Tibial nerve (tissue), 4 donors: ENCODE measurements at regions not wholly inside any gene's neighbourhood (a gene's known extent, or its start where the extent isn't known, plus 50 kb on each side); places are given as distances from the start of the nearest gene placed in this dataset.

ENCODE experiments used
- DNase-seq, 2 donors: peaks; one replicate each; pipeline ENCODE4 v3.0.0-alpha.2; 2019; ENCODE audit warnings: low spot score in 2 of 2
- H3K27ac ChIP-seq, 4 donors: fragments of 200-600 bp; sonication (generic) in 3 of 4; one replicate each; pipeline ENCODE4 v1.5.1; 2017 to 2019; ENCODE audit warnings: mild to moderate bottlenecking in 1 of 4
- H3K27me3 ChIP-seq, 2 donors: fragments of 200-600 bp; sonication (generic) in 1 of 2; one replicate each; pipeline versions ENCODE4 v1.5.1 to v1.6.0; 2017 to 2019
- H3K36me3 ChIP-seq, 3 donors: fragments of 200-600 bp; sonication (generic); one replicate each; pipeline ENCODE4 v1.5.1; 2018 to 2019
- H3K4me1 ChIP-seq, 4 donors: fragments of 200-600 bp; sonication (generic) in 3 of 4; one replicate each; pipeline ENCODE4 v1.5.1; 2017 to 2019
- H3K4me3 ChIP-seq, 4 donors: fragments of 200-600 bp; sonication (generic) in 3 of 4; one replicate each; pipeline ENCODE4 v1.5.1; 2017 to 2019; ENCODE audit warnings: mild to moderate bottlenecking in 1 of 4, moderate library complexity in 1 of 4
- H3K9me3 ChIP-seq, 4 donors: fragments of 200-600 bp; sonication (generic) in 3 of 4; one replicate each; pipeline ENCODE4 v1.5.1; 2017 to 2019
- CTCF ChIP-seq, 5 experiments: fragments of 200-600 bp in 3 of 5; fragments of 450-650 bp in 2 of 5; sonication (generic) in 3 of 5; IDR thresholded peaks; one replicate each; pipeline ENCODE4 v1.5.1; 2016 to 2019; ENCODE audit warnings: antibody characterized with exemption in 5 of 5, mild to moderate bottlenecking in 3 of 5, moderate library complexity in 2 of 5
- EP300 ChIP-seq, 2 donors: sonication (generic); formaldehyde crosslinking; IDR thresholded peaks; one replicate each; pipeline ENCODE4 v1.6.1; 2017; ENCODE audit warnings: antibody characterized with exemption in 2 of 2, mild to moderate bottlenecking in 1 of 2
- POLR2A ChIP-seq, 2 donors: fragments of 450-650 bp; IDR thresholded peaks; one replicate each; pipeline ENCODE4 v1.6.1; 2017; ENCODE audit warnings: antibody characterized with exemption in 2 of 2, mild to moderate bottlenecking in 2 of 2, moderate library complexity in 2 of 2
- WGBS, 2 donors: methylation state at CpG; one replicate each; pipeline ENCODE4 v1.1.5; 2018; 5-methylcytosine and 5-hydroxymethylcytosine counted together

DNA sequence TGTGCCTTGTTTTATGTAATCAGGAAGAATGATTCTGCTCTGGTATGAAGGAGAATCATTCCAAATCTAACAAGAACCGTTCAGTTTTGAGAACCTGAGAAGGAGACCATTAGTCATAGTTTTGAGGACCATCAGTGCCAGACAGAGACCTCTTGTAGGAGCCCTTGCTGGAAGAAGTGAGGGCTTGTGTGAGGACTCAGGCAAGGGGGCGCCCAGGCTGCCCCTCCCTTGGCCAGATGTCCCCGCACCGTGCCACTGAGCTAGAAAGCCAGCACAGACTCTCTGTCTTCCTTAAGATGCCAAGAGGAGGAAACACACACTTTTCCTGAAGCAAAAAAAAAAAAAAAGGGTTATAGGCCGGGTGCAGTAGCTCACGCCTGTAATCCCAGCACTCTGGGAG is 55.7 kb upstream of the SLC39A10 start:
- Histone ChIP-seq H3K36me3 (no peaks in the 10 kb centered on the region), H3K4me3 (no peak overlapping the region), H3K27me3 (no peaks in the 10 kb centered on the region), H3K4me1 (no peaks in the 10 kb centered on the region), H3K9me3 (no peaks in the 10 kb centered on the region), H3K27ac (no peak overlapping the region)
- no peak for DNase-seq
- 43 to 52% methylated on average over 6 of the region's 6 CpGs for WGBS, 2 donors
- TF ChIP-seq CTCF (IDR thresholded peaks at IDR 0.05) (no peak), POLR2A (IDR thresholded peaks at IDR 0.05) (no peak), EP300 (IDR thresholded peaks at IDR 0.05) (no peak)

DNA sequence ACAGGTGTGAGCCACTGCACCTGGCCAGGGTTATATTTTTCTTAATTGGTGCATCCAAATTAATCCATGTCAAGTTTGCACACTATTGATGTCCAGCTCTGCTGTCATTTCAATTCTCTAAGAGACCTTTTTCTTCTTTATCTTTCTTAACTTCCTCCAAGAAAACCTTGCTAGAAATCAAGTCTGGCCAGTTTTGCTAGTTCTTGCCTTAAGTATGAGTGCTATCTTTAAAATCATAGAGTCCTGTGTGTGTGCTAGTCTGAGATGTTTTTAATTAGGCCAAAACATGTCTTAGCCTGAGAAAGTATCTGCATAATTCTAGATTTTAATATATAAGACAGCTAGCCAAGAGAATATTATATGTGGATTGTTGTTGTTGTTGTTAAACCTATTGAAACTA is 56.2 kb upstream of the SLC39A10 start:
- no peak for DNase-seq
- Histone ChIP-seq H3K4me3 (no peak overlapping the region), H3K36me3 (no peaks in the 10 kb centered on the region), H3K4me1 (no peaks in the 10 kb centered on the region), H3K9me3 (no peaks in the 10 kb centered on the region), H3K27ac (no peak overlapping the region), H3K27me3 (no peaks in the 10 kb centered on the region)
- TF ChIP-seq EP300 (IDR thresholded peaks at IDR 0.05) (no peak), CTCF (IDR thresholded peaks at IDR 0.05) (no peak), POLR2A (IDR thresholded peaks at IDR 0.05) (no peak)

GRCh38 chr2:195596840-195597239 is 60.2 kb upstream of the SLC39A10 start:
- TF ChIP-seq CTCF (IDR thresholded peaks at IDR 0.05) (no peak), POLR2A (IDR thresholded peaks at IDR 0.05) (no peak), EP300 (IDR thresholded peaks at IDR 0.05) (no peak)
- Histone ChIP-seq H3K9me3 (no peaks in the 10 kb centered on the region), H3K27me3 (no peaks in the 10 kb centered on the region), H3K4me3 (no peak overlapping the region), H3K36me3 (no peaks in the 10 kb centered on the region), H3K4me1 (no peaks in the 10 kb centered on the region), H3K27ac (no peak overlapping the region)
- DNase-seq = no peak
- WGBS, 2 donors = 90 to 92% methylated on average over 3 of the region's 3 CpGs

DNA sequence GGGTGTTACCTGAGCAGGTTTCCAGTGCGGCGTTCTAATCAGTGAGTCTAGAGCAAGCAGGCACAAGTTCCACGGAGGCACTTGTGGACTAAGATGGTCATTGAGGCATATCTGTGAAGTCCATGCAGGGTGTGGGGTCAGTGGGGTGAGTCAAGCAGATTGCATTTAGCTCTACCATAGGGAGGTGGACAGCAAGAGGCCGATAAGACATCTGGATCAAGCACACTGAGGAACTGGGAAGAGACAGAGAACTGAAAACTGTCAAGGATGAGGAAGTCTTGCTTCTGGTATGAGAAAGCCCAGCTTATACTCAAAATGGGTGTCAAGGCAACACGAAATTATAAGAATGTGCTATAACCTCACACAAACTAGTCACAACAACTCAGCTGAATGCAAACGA is 61.2 kb upstream of the SLC39A10 start:
- Histone ChIP-seq H3K36me3 (no peaks in the 10 kb centered on the region), H3K9me3 (no peaks in the 10 kb centered on the region), H3K4me1 (no peaks in the 10 kb centered on the region), H3K27me3 (no peaks in the 10 kb centered on the region), H3K27ac (no peak overlapping the region), H3K4me3 (no peak overlapping the region)
- 82 to 90% methylated on average over 6 of the region's 6 CpGs for WGBS, 2 donors
- no peak for TF ChIP-seq CTCF (IDR thresholded peaks at IDR 0.05)
- TF ChIP-seq EP300 (IDR thresholded peaks at IDR 0.05) = no peak
- DNase-seq = no peak

GRCh38 chr2:195594919-195595694 is 61.9 kb upstream of the SLC39A10 start:
- no peaks in the 10 kb centered on the region for H3K4me1 ChIP-seq
- WGBS, 2 donors = 83 to 85% methylated on average over 4 of the region's 4 CpGs
- no peaks in the 10 kb centered on the region for H3K27me3 ChIP-seq
- no peaks in the 10 kb centered on the region for H3K36me3 ChIP-seq
- DNase-seq = no peak
- no peak overlapping the region for H3K4me3 ChIP-seq
- TF ChIP-seq POLR2A (IDR thresholded peaks at IDR 0.05) = no peak
- no peak for TF ChIP-seq CTCF (IDR thresholded peaks at IDR 0.05)
- no peak for TF ChIP-seq EP300 (IDR thresholded peaks at IDR 0.05)
- no peaks in the 10 kb centered on the region for H3K9me3 ChIP-seq
- no peak overlapping the region for H3K27ac ChIP-seq
